ENCODE measurements at regions not wholly inside any gene's neighbourhood (a gene's known extent, or its start where the extent isn't known, plus 50 kb on each side); places are given as distances from the start of the nearest gene placed in this dataset.

DNA sequence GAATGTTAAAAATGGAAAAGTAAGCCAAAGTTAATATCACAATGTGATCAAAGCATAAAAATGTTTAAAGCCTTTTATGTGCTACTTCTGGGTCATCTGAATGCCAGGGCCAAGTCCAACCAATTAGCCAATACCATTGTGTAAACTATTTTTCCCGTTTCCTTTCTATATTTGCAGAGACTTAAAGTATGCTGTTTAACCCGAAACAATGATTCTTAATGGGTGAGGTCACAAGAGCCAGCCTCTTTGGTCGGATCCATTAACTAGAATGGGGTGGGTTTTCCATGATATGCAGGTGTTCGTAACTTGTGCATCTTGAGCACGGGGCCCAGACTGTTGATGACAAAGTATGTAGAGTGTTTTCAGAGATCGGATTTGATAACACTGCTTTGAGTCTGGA lies 111.3 kb upstream of the IGFBP3 start:
- Histone ChIP-seq H2AFZ (replicated peaks) (no peak overlapping the region), H3K36me3 (no peaks in the 10 kb centered on the region), H3K4me1 (no peaks in the 10 kb centered on the region), H3K27ac (no peak overlapping the region), H3K27me3 (no peaks in the 10 kb centered on the region), H3K9me3 (ENCODE audit: low read depth) (no peaks in the 10 kb centered on the region), H3K79me2 (ENCODE audit: low read depth) (no peaks in the 10 kb centered on the region), H3K9ac (no peak overlapping the region), H3F3A (ENCODE audit: low read depth) (no peaks in the 10 kb centered on the region), H4K20me1 (ENCODE audit: low read depth) (no peaks in the 10 kb centered on the region), H3K4me3 (no peak overlapping the region), H3K4me2 (no peak overlapping the region)
- H3K9me3 Mint-ChIP-seq, result peaks cover 4% of the 10 kb centered on the region
- no peaks in the 10 kb centered on the region for H3K36me3 Mint-ChIP-seq
- no peak overlapping the region for H3K4me3 Mint-ChIP-seq
- TF ChIP-seq, protein P1, sequence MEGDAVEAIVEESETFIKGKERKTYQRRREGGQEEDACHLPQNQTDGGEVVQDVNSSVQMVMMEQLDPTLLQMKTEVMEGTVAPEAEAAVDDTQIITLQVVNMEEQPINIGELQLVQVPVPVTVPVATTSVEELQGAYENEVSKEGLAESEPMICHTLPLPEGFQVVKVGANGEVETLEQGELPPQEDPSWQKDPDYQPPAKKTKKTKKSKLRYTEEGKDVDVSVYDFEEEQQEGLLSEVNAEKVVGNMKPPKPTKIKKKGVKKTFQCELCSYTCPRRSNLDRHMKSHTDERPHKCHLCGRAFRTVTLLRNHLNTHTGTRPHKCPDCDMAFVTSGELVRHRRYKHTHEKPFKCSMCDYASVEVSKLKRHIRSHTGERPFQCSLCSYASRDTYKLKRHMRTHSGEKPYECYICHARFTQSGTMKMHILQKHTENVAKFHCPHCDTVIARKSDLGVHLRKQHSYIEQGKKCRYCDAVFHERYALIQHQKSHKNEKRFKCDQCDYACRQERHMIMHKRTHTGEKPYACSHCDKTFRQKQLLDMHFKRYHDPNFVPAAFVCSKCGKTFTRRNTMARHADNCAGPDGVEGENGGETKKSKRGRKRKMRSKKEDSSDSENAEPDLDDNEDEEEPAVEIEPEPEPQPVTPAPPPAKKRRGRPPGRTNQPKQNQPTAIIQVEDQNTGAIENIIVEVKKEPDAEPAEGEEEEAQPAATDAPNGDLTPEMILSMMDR (IDR thresholded peaks at IDR 0.05), result no peak
- TF ChIP-seq EZH2phosphoT487 (IDR thresholded peaks at IDR 0.05) (no peak), EZH2 (IDR thresholded peaks at IDR 0.05) (no peak)
- no peaks in the 10 kb centered on the region for H3K27me3 Mint-ChIP-seq (ENCODE audit: insufficient read depth, low read depth)
- H3K4me1 Mint-ChIP-seq, result peaks cover 3% of the 10 kb centered on the region
- no peak for DNase-seq (ENCODE audit: low spot score)
- H3K27ac Mint-ChIP-seq, result no peak overlapping the region

DNA sequence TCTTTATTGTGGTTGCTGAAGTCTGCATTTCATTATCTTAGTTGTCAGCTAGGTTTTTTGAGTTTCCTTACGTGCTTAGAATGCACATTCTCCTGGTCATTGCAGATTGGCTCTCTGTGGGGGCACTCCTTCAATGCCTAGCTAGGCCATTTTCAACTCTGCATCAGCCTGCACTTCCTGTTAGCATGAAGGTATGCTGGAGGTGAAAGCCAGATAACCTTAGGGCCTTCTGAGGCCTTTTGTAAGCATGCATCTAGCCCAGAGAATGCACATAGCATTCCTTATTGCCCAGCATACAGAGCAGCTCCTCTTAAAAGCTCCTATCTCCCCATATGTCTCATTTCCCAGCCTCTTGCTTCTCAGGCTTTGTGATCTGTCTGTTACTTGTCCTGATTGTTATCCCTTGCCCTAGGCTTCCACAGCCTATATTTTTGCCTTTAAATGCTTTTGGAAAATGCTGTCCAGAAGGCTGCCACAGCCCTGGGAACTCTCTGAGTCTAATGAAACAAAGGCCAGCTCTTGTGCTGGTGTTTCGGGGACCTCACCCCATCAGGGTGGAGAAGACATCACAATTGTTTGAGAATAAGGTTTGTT lies 108.1 kb upstream of the IGFBP3 start:
- H2AFZ ChIP-seq (replicated peaks), result no peak overlapping the region
- TF ChIP-seq EZH2 (IDR thresholded peaks at IDR 0.05) (no peak), EZH2phosphoT487 (IDR thresholded peaks at IDR 0.05) (no peak)
- TF ChIP-seq, protein P1 (IDR thresholded peaks at IDR 0.05), result no peak
- H3F3A ChIP-seq (ENCODE audit: low read depth), result no peaks in the 10 kb centered on the region
- H3K9ac ChIP-seq, result no peak overlapping the region
- DNase-seq (ENCODE audit: low spot score), result no peak
- H3K9me3 ChIP-seq (ENCODE audit: low read depth), result no peaks in the 10 kb centered on the region
- H3K4me2 ChIP-seq, result no peak overlapping the region
- H3K27ac Mint-ChIP-seq, result no peak overlapping the region
- H3K4me1 ChIP-seq, result peaks cover 10% of the 10 kb centered on the region
- H3K9me3 Mint-ChIP-seq, result peaks cover 4% of the 10 kb centered on the region
- no peaks in the 10 kb centered on the region for H3K36me3 Mint-ChIP-seq
- no peaks in the 10 kb centered on the region for H3K36me3 ChIP-seq
- H3K4me3 ChIP-seq, result no peak overlapping the region
- H3K79me2 ChIP-seq (ENCODE audit: low read depth), result no peaks in the 10 kb centered on the region
- no peak overlapping the region for H3K27ac ChIP-seq
- H4K20me1 ChIP-seq (ENCODE audit: low read depth), result no peaks in the 10 kb centered on the region
- H3K27me3 Mint-ChIP-seq (ENCODE audit: insufficient read depth, low read depth), result peaks cover 2% of the 10 kb centered on the region
- no peak overlapping the region for H3K4me3 Mint-ChIP-seq
- peaks cover 3% of the 10 kb centered on the region for H3K4me1 Mint-ChIP-seq
- H3K27me3 ChIP-seq, result no peaks in the 10 kb centered on the region

DNA sequence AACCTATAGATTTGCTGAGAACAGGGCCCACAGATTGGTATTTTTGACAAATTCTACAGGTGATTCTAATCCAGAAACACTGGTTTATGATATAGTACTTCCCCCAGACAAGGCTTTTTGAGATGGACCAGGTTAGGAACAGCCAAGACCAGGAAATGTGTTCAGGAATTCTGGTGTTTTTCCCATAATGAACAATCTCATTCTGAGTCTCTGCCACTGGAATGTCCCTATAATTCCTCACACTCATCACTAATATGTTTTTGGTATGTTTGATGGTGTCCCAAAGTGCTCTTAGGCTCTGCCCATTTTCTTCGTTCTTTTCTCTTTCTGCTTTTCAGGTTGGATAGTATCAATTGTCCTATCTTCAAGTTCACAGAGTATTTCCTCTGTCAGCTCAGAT lies 107.2 kb upstream of the IGFBP3 start:
- H3K27ac ChIP-seq, result no peak overlapping the region
- DNase-seq (ENCODE audit: low spot score), result no peak
- no peaks in the 10 kb centered on the region for H3K9me3 ChIP-seq (ENCODE audit: low read depth)
- H3K4me3 Mint-ChIP-seq, result no peak overlapping the region
- no peak overlapping the region for H3K4me2 ChIP-seq
- no peak overlapping the region for H2AFZ ChIP-seq (replicated peaks)
- H3K36me3 ChIP-seq, result no peaks in the 10 kb centered on the region
- H3K27me3 ChIP-seq, result no peaks in the 10 kb centered on the region
- no peak overlapping the region for H3K4me3 ChIP-seq
- H3K4me1 ChIP-seq, result peaks cover 10% of the 10 kb centered on the region
- H4K20me1 ChIP-seq (ENCODE audit: low read depth), result no peaks in the 10 kb centered on the region
- peaks cover 2% of the 10 kb centered on the region for H3K27me3 Mint-ChIP-seq (ENCODE audit: insufficient read depth, low read depth)
- no peaks in the 10 kb centered on the region for H3F3A ChIP-seq (ENCODE audit: low read depth)
- H3K27ac Mint-ChIP-seq, result no peak overlapping the region
- H3K79me2 ChIP-seq (ENCODE audit: low read depth), result no peaks in the 10 kb centered on the region
- TF ChIP-seq EZH2 (IDR thresholded peaks at IDR 0.05), result no peak
- no peak for TF ChIP-seq EZH2phosphoT487 (IDR thresholded peaks at IDR 0.05)
- TF ChIP-seq, protein P1 (IDR thresholded peaks at IDR 0.05), result no peak
- H3K36me3 Mint-ChIP-seq, result no peaks in the 10 kb centered on the region
- peaks cover 4% of the 10 kb centered on the region for H3K9me3 Mint-ChIP-seq
- H3K9ac ChIP-seq, result no peak overlapping the region
- H3K4me1 Mint-ChIP-seq, result no peaks in the 10 kb centered on the region
